Endometrial microvascular endothelial cells (primary cell): ENCODE measurements at regions not wholly inside any gene's neighbourhood (a gene's known extent, or its start where the extent isn't known, plus 50 kb on each side); places are given as distances from the start of the nearest gene placed in this dataset.

Experiments
- in situ Hi-C: cut with HindIII; loops from 2 replicates; pipeline ENCODE4 v1.10.0; 2017; ENCODE audit warnings: low sequenced_read_pairs, low pct_unique_long_range_greater_than_20kb; ENCODE audit errors: inconsistent ontology term

DNA sequence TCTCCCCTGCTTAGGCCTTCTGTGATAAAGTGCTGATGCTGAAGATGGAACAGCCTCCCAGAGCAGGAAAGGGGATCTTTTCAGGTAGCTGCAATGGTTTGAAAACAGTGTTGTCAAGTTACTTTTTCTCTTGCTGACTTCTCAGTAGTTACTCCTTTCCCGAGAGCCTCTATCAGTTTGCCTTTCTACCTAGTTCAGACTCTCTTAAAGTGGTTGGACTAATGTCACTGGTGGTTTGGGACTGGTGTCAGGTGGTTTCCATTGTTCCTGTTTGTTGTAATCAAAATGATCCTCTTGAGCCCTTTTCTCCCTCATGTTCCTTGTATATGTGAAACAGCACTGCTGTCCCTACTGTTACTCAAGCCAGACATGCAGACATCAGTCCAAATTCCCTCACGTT is 91.4 kb downstream of the FAM217A start:
- in situ Hi-C loops, result loop anchor here (25.0 kb wide), 1 partner anchor 175 kb away; no protein-coding TSS in a partner anchor

DNA sequence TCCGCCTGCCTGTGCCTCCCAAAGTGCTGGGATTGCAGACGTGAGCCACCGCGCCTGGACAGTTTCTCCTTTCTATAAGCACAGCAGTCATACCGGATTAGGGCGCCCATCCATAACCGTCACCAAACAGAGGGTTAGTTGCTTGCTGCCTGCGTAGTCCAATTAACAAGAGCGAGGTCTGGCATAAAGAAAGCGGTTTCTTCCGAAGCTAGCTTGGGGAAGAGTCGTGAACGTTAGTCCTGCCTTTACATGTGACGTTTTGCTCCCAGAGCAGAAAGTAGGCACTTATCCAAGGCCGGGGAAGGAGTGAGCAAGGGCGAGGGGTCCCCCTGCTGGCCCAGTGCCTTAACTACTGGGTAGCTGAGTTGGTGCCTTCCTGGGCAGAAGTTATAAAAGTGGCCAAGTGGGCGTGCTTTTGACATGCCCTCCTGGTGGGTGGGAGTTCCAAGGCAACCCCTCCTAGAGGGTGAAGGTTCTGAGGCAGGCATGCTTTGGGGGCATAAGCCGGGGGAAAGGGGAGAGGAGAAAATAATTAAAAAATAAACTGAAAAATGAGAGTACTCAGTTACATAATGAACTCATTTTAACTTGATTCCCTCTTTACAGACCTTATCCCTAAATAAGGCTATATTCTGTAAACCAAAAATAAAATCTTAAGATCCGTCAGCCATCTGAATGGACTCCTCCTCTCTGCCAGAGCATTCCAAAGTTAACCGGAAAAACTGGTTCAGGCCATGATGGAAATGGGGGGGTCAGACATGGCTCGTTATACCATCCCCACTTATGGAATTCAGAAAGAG is 88.0 kb downstream of the FAM217A start:
- in situ Hi-C loops, result loop anchor here (25.0 kb wide), 1 partner anchor 179 kb away; no protein-coding TSS in a partner anchor

GRCh38 chr6:3991941-3992340 is 87.0 kb downstream of the FAM217A start:
- in situ Hi-C loops, result loop anchor here (25.0 kb wide), 1 partner anchor 180 kb away; no protein-coding TSS in a partner anchor

GRCh38 chr6:3996349-3996748 is 82.6 kb downstream of the FAM217A start:
- in situ Hi-C loops, result loop anchor here (25.0 kb wide), 1 partner anchor 184 kb away; no protein-coding TSS in a partner anchor

GRCh38 chr6:3997177-3997770 is 81.7 kb downstream of the FAM217A start:
- in situ Hi-C loops, result loop anchor here (25.0 kb wide), 1 partner anchor 185 kb away; no protein-coding TSS in a partner anchor

- in situ Hi-C loops, result loop anchor here (25.0 kb wide), 1 partner anchor 188 kb away; no protein-coding TSS in a partner anchor
Observed at GRCh38 chr6:3999800-4000661, 78.9 kb downstream of the FAM217A start.

- in situ Hi-C loops, result no loop called here
Observed at GRCh38 chr6:4004249-4004648, 74.7 kb downstream of the FAM217A start.

GRCh38 chr6:4008324-4009047 is 70.5 kb downstream of the FAM217A start:
- in situ Hi-C loops, result no loop called here

- in situ Hi-C loops, result no loop called here
Observed at GRCh38 chr6:4009486-4009885, 69.5 kb downstream of the FAM217A start.

- in situ Hi-C loops, result no loop called here
Observed at GRCh38 chr6:4010048-4010447, 68.9 kb downstream of the FAM217A start.

DNA sequence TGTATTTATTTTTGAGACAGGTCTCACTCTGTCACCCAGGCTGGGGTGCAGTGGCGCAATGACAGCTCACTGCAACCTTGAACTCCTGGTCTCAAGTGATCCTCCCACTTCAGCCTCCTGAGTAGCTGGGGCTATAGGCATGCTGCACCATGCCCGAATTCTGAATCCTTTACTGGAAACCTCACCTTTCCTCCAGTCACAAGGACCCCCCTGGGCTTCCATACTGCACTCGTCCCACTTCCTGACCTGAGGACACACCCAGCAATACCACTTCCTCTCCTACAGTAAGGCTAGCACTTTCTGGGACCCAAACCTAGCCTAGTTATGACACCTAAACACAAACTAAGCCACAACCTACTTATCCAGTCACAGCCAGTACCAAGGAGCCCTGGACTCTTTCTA is 68.2 kb downstream of the FAM217A start:
- in situ Hi-C loops, result no loop called here

GRCh38 chr6:4012826-4013225 is 66.1 kb downstream of the FAM217A start:
- in situ Hi-C loops, result no loop called here

- in situ Hi-C loops, result no loop called here
Observed at GRCh38 chr6:4017058-4017739, 61.7 kb downstream of the FAM217A start.

- in situ Hi-C loops, result no loop called here
Observed at GRCh38 chr6:4017834-4018170, 61.1 kb downstream of the FAM217A start.

DNA sequence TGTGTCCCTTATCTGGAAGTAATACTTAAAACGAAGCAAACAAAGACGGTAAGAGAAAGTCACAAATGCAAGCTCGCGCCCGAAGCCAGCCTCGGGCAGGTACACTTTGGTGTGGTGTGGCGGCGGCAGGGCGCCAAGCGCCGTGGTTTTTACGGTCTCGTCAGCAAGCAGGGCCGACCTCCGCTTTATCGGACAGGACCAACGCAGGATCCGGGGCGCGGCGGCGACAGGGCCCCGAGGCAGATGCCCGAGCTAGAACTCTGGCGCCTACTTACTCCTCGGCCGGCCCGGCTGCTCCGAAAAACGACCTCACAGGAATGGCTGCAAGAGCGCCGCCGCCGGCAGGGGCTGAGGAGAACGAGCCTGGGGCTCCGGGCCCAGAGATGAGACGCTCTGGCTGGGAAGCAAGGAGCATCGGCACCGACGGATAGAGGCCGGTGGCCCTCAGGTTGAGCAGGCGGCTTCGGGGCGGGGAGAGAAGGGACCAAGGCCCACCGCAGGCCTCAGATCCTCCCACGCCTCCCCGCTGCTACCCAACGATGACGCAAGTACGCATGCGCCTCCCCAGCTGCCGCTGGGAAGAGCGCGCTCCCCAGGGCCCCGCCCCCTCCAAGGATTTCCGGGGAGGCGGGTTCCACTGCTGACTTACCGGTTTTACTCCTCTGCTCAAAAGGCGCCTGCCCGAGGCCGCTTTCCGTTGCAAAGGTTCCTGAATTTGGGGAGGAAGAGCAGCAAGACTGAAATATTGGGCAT is 60.6 kb downstream of the FAM217A start:
- in situ Hi-C loops, result no loop called here
